OCI-LY3 (cell line): ENCODE measurements at regions not wholly inside any gene's neighbourhood (a gene's known extent, or its start where the extent isn't known, plus 50 kb on each side); places are given as distances from the start of the nearest gene placed in this dataset.

Experiments
- EZH2phosphoT487 ChIP-seq: fragments of 200-600 bp; shearing (Covaris generic); IDR thresholded peaks from 2 replicates; pipeline ENCODE4 v1.6.1; 2018; ENCODE audit warnings: antibody characterized with exemption, mixed run types, low read depth
- TF ChIP-seq, protein P1 (sequence below): fragments of 200-600, 300-600 bp; sonication (generic); IDR thresholded peaks from 2 replicates; pipeline ENCODE4 v1.5.1; 2014; ENCODE audit warnings: antibody characterized with exemption, low read length, low read depth

DNA sequence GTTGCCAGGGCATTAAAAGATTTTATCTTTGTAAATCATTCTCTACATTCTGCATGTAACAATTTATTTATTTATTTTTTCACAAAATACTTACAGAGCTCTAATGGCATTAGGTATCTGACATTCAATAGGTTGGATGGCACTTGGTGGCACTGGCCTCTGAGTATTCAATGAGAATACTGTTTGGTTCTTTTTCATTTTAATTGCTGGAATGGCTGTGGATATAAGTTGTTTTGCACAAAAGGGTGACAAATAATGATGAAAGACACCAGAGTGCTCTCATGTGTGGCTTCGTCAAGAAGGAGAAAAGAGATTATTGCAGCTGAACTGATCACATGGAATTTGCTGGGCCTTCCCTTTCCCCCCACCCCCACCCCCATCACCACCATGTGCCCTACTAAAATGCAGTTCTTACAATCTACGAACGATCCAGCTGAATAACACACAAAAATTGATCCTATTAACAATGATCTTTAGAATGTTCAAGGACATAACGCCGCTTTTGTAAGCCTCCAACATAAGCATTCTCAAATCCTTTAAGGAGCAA, 195.2 kb upstream of the POU3F2 start:
- TF ChIP-seq, protein P1, sequence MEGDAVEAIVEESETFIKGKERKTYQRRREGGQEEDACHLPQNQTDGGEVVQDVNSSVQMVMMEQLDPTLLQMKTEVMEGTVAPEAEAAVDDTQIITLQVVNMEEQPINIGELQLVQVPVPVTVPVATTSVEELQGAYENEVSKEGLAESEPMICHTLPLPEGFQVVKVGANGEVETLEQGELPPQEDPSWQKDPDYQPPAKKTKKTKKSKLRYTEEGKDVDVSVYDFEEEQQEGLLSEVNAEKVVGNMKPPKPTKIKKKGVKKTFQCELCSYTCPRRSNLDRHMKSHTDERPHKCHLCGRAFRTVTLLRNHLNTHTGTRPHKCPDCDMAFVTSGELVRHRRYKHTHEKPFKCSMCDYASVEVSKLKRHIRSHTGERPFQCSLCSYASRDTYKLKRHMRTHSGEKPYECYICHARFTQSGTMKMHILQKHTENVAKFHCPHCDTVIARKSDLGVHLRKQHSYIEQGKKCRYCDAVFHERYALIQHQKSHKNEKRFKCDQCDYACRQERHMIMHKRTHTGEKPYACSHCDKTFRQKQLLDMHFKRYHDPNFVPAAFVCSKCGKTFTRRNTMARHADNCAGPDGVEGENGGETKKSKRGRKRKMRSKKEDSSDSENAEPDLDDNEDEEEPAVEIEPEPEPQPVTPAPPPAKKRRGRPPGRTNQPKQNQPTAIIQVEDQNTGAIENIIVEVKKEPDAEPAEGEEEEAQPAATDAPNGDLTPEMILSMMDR: no peak
- TF ChIP-seq EZH2phosphoT487: no peak
